Upper lobe of right lung (tissue), 1 donor: ENCODE measurements at regions not wholly inside any gene's neighbourhood (a gene's known extent, or its start where the extent isn't known, plus 50 kb on each side); places are given as distances from the start of the nearest gene placed in this dataset.

ENCODE experiments used
- ATAC-seq: fragments of 200-7000 bp; cut with Tn5 transposase; one replicate; pipeline ENCODE4 v1.9.1; 2020; ENCODE audit warnings: mild to moderate bottlenecking, moderate library complexity
- DNase-seq: peaks from one replicate; pipeline ENCODE4 v3.0.0-alpha.2; 2020
- H3K27ac ChIP-seq: fragments of 200-600 bp; one replicate; pipeline ENCODE4 v1.8.0; 2022
- H3K27me3 ChIP-seq: fragments of 200-600 bp; one replicate; pipeline ENCODE4 v1.8.0; 2022; ENCODE audit warnings: mild to moderate bottlenecking
- H3K36me3 ChIP-seq: fragments of 200-600 bp; one replicate; pipeline ENCODE4 v1.8.0; 2022
- H3K4me1 ChIP-seq: fragments of 200-600 bp; one replicate; pipeline ENCODE4 v1.8.0; 2022
- H3K4me3 ChIP-seq: fragments of 200-600 bp; one replicate; pipeline ENCODE4 v1.8.0; 2022; ENCODE audit warnings: mild to moderate bottlenecking
- H3K9me3 ChIP-seq: fragments of 200-600 bp; one replicate; pipeline ENCODE4 v1.8.0; 2022
- intact Hi-C: fragments of 100-400 bp; cut with DNase I; formaldehyde crosslinking; loops from one replicate; pipeline ENCODE4 v1.11.0; 2022
- TF ChIP-seq, protein P1 (sequence below): fragments of 200-600 bp; IDR thresholded peaks from one replicate; pipeline ENCODE4 v1.8.0; 2022; ENCODE audit warnings: antibody characterized with exemption
- donor health status: DM: no; HTN: yes; CAD: no; lungs with severe emphysema.

DNA sequence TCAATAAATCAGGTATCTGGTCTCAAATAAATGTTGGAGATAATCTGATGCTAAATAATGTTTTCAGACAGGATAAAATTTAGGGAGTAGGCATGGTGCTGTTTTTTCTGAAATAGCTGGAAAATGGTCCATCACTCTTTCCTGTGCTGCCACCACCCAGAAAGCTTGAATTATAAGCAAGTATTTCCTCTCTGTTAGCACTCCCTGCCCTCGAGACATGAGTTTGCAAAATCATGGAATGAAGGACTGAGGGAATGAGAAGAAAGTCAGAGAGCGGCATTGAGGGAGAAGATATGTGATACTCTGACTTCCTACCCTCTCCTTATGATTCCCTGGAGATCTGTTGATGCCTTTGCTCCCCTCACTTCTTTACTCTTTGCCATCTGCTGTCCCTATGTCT is 1095.7 kb downstream of the IGSF11 start:
- ATAC-seq: no peak
- no peak overlapping the region for H3K4me3 ChIP-seq
- H3K36me3 ChIP-seq: no peaks in the 10 kb centered on the region
- intact Hi-C loops: no loop called here
- DNase-seq: no peak
- no peaks in the 10 kb centered on the region for H3K27me3 ChIP-seq
- H3K27ac ChIP-seq: no peak overlapping the region
- TF ChIP-seq, protein P1, sequence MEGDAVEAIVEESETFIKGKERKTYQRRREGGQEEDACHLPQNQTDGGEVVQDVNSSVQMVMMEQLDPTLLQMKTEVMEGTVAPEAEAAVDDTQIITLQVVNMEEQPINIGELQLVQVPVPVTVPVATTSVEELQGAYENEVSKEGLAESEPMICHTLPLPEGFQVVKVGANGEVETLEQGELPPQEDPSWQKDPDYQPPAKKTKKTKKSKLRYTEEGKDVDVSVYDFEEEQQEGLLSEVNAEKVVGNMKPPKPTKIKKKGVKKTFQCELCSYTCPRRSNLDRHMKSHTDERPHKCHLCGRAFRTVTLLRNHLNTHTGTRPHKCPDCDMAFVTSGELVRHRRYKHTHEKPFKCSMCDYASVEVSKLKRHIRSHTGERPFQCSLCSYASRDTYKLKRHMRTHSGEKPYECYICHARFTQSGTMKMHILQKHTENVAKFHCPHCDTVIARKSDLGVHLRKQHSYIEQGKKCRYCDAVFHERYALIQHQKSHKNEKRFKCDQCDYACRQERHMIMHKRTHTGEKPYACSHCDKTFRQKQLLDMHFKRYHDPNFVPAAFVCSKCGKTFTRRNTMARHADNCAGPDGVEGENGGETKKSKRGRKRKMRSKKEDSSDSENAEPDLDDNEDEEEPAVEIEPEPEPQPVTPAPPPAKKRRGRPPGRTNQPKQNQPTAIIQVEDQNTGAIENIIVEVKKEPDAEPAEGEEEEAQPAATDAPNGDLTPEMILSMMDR: no peak
- H3K9me3 ChIP-seq: no peaks in the 10 kb centered on the region
- H3K4me1 ChIP-seq: no peaks in the 10 kb centered on the region

- intact Hi-C loops: no loop called here
- no peaks in the 10 kb centered on the region for H3K36me3 ChIP-seq
- TF ChIP-seq, protein P1: no peak
- no peaks in the 10 kb centered on the region for H3K4me1 ChIP-seq
- H3K4me3 ChIP-seq: no peak overlapping the region
- H3K27ac ChIP-seq: no peak overlapping the region
- H3K27me3 ChIP-seq: no peaks in the 10 kb centered on the region
- ATAC-seq (no peak), DNase-seq (no peak)
- no peaks in the 10 kb centered on the region for H3K9me3 ChIP-seq
Measured at GRCh38 chr3:117939425-117940027, 1095.1 kb downstream of the IGSF11 start.

DNA sequence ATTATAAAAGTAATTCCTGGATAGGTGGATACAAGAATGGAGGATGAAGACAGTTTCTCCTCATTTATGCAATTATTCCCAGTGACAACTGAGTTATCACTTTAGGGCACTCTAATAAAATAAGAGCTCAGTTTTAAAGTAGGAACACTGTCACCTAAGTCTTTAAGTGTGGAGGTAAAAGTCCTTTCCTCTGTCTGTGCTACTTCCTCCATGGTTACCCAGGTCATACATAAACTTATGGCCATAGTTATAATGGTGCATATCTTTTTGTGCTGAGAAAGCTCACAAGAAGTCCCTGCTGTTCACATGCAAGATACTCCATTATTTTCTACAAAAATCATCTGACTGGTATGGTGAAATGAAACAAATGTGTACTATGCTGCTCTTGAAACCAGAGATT is 1093.6 kb downstream of the IGSF11 start:
- Histone ChIP-seq H3K27ac (no peak overlapping the region), H3K4me3 (no peak overlapping the region), H3K27me3 (no peaks in the 10 kb centered on the region), H3K4me1 (no peaks in the 10 kb centered on the region), H3K9me3 (no peaks in the 10 kb centered on the region), H3K36me3 (no peaks in the 10 kb centered on the region)
- ATAC-seq: no peak
- intact Hi-C loops: no loop called here
- TF ChIP-seq, protein P1: no peak
- DNase-seq: no peak

DNA sequence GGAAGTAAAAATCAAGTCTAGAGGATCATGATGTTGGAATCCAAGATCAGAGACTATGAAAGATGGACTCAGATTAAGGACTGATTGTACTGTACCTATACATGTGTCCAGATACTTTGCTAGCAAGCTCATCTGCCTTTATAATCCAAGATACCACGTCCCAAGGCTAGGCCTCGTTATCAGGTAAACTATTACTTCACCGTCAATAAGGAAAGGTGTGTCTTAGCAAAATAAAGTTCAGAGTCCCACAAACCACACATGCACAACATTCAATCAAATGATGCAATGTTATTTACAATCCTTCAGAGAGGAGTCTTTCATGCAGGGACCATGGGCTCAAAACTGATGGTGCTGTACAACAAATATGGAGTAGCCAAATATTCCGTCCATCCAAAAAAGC is 1092.9 kb downstream of the IGSF11 start:
- H3K27me3 ChIP-seq: no peaks in the 10 kb centered on the region
- no peak for ATAC-seq
- intact Hi-C loops: no loop called here

DNA sequence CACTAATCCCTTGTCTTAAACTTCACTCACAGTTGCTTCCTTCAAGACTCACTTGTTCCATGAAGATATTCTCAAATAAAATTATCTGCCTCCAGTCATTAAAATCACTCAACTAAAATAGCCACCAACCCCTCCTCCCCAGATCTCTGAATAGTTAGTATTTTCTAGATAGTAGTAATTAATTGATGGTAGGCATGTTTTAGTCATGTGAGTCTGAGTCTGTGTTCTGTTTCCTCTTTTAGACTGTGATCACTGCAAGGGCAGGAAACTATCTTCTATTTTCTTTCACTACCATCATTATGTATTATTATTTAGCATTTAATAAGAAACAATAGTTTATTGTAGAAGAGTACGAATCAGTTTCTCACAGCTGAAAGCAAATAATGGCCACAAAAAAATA is 1080.5 kb downstream of the IGSF11 start:
- TF ChIP-seq, protein P1: no peak
- Histone ChIP-seq H3K4me3 (no peak overlapping the region), H3K36me3 (no peaks in the 10 kb centered on the region), H3K9me3 (no peaks in the 10 kb centered on the region), H3K4me1 (no peaks in the 10 kb centered on the region), H3K27me3 (no peaks in the 10 kb centered on the region), H3K27ac (no peak overlapping the region)
- ATAC-seq (no peak), DNase-seq (no peak)
- intact Hi-C loops: no loop called here

More for the DNA sequence above, 1092.9 kb downstream of the IGSF11 start:
- Histone ChIP-seq H3K4me1 (no peaks in the 10 kb centered on the region), H3K4me3 (no peak overlapping the region), H3K9me3 (no peaks in the 10 kb centered on the region), H3K36me3 (no peaks in the 10 kb centered on the region), H3K27ac (no peak overlapping the region)
- DNase-seq: no peak
- TF ChIP-seq, protein P1: no peak

GRCh38 chr3:117955196-117955595 is 1079.5 kb downstream of the IGSF11 start:
- no peak for ATAC-seq
- Histone ChIP-seq H3K27ac (no peak overlapping the region), H3K4me1 (no peaks in the 10 kb centered on the region), H3K36me3 (no peaks in the 10 kb centered on the region), H3K4me3 (no peak overlapping the region), H3K27me3 (no peaks in the 10 kb centered on the region), H3K9me3 (no peaks in the 10 kb centered on the region)
- TF ChIP-seq, protein P1: no peak
- intact Hi-C loops: no loop called here
- DNase-seq: no peak
